Keratinocyte (primary cell): ENCODE measurements at regions not wholly inside any gene's neighbourhood (a gene's known extent, or its start where the extent isn't known, plus 50 kb on each side); places are given as distances from the start of the nearest gene placed in this dataset.

ENCODE experiments used
- DNase-seq: peaks from one replicate; pipeline ENCODE4 v3.0.0-alpha.2; 2011; ENCODE audit warnings: low read depth, missing footprints, low spot score
- FAIRE-seq: peaks from 2 replicates; lab custom pipeline; 2011; peaks lifted over from hg19 to GRCh38; lab: Jason Lieb, UNC
- H2AFZ ChIP-seq: 2 replicates; pipeline ENCODE4 v1.6.0; 2012; ENCODE audit warnings: low read length, control low read depth, inconsistent platforms; ENCODE audit not compliant: control insufficient read depth
- H3K27ac ChIP-seq: 2 replicates; pipeline ENCODE4 v1.5.1; 2011; ENCODE audit warnings: low read length; ENCODE audit not compliant: control insufficient read depth, insufficient read depth
- H3K27me3 ChIP-seq: 3 replicates; pipeline ENCODE4 v1.6.0; 2011; ENCODE audit warnings: low read length; ENCODE audit not compliant: control insufficient read depth, insufficient read depth; ENCODE audit errors: extremely low read depth
- H3K36me3 ChIP-seq, 2 experiments: 2 replicates in 1 of 2; 3 replicates in 1 of 2; pipeline ENCODE4 v1.5.1; 2011; ENCODE audit warnings: low read length in 2 of 2, mild to moderate bottlenecking in 1 of 2; ENCODE audit not compliant: control insufficient read depth in 2 of 2, insufficient read depth in 2 of 2; ENCODE audit errors: extremely low read depth in 1 of 2
- H3K4me1 ChIP-seq: 3 replicates; pipeline ENCODE4 v1.5.1; 2011; ENCODE audit warnings: low read length; ENCODE audit not compliant: control insufficient read depth, insufficient read depth; ENCODE audit errors: extremely low read depth
- H3K4me2 ChIP-seq: 3 replicates; pipeline ENCODE4 v1.6.0; 2011; ENCODE audit warnings: low read depth, low read length; ENCODE audit not compliant: control insufficient read depth, insufficient read depth; ENCODE audit errors: extremely low read depth
- H3K4me3 ChIP-seq, 3 experiments: fragments of 200-600 bp in 1 of 3; sonication (generic) in 1 of 3; 2 replicates in 2 of 3; 3 replicates in 1 of 3; pipeline ENCODE4 v1.5.1; 2011 to 2016; ENCODE audit warnings: low read length in 3 of 3, mild to moderate bottlenecking in 3 of 3, control low read depth in 2 of 3, inconsistent platforms in 1 of 3, low read depth in 1 of 3, mixed read lengths in 1 of 3, mixed run types in 1 of 3, moderate library complexity in 1 of 3; ENCODE audit not compliant: control insufficient read depth in 2 of 3, insufficient read depth in 2 of 3; ENCODE audit errors: extremely low read depth in 1 of 3
- H3K79me2 ChIP-seq: 2 replicates; pipeline ENCODE4 v1.6.0; 2012; ENCODE audit warnings: low read length; ENCODE audit not compliant: control insufficient read depth, insufficient read depth
- H3K9ac ChIP-seq: 3 replicates; pipeline ENCODE4 v1.6.0; 2011; ENCODE audit warnings: low read length; ENCODE audit not compliant: control insufficient read depth, insufficient read depth; ENCODE audit errors: extremely low read depth
- H3K9me1 ChIP-seq: 3 replicates; pipeline ENCODE4 v1.6.0; 2011; ENCODE audit warnings: low read length; ENCODE audit not compliant: control insufficient read depth, insufficient read depth; ENCODE audit errors: extremely low read depth
- H3K9me3 ChIP-seq: 2 replicates; pipeline ENCODE4 v1.5.1; 2012; ENCODE audit warnings: low read depth, low read length; ENCODE audit not compliant: control insufficient read depth
- H4K20me1 ChIP-seq: 3 replicates; pipeline ENCODE4 v1.6.0; 2011; ENCODE audit warnings: low read length; ENCODE audit not compliant: control insufficient read depth, insufficient read depth; ENCODE audit errors: extremely low read depth
- CTCF ChIP-seq, 3 experiments: IDR thresholded peaks in 1 of 3; conservative IDR thresholded peaks in 1 of 3; optimal IDR thresholded peaks in 1 of 3; 2 replicates in 2 of 3; 3 replicates in 1 of 3; pipeline versions ENCODE3 to v1.5.1; 2011; ENCODE audit warnings: low read length in 3 of 3, mild to moderate bottlenecking in 3 of 3, moderate library complexity in 2 of 3, control low read depth in 1 of 3, inconsistent platforms in 1 of 3; ENCODE audit not compliant: insufficient read depth in 2 of 3; ENCODE audit errors: extremely low read depth in 1 of 3
- EZH2 ChIP-seq: IDR thresholded peaks from one replicate; pipeline ENCODE4 v1.6.1; 2012; ENCODE audit warnings: inconsistent platforms, mild to moderate bottlenecking, low read length, moderate library complexity
- dilution Hi-C: fragments of 300-500 bp; cut with MboI; formaldehyde crosslinking; loops from one replicate; pipeline ENCODE4 v1.7.0; 2020; ENCODE audit warnings: low sequenced_read_pairs; ENCODE audit not compliant: extremely low pct_ligation_motif_present

- TF ChIP-seq EZH2 (no peak), CTCF (optimal IDR thresholded peaks at IDR 0.05 in 1 of 3, IDR thresholded peaks at IDR 0.05 in 1 of 3, conservative IDR thresholded peaks at IDR 0.05 in 1 of 3; ENCODE audit: extremely low read depth in 1 of 3, insufficient read depth in 2 of 3, low read length in 3 of 3) (no peak)
- H3K27me3 ChIP-seq, result no peaks in the 10 kb centered on the region
- no peak for DNase-seq
Measured at GRCh38 chr15:98277602-98278001, 317.1 kb downstream of the ARRDC4 start.

DNA sequence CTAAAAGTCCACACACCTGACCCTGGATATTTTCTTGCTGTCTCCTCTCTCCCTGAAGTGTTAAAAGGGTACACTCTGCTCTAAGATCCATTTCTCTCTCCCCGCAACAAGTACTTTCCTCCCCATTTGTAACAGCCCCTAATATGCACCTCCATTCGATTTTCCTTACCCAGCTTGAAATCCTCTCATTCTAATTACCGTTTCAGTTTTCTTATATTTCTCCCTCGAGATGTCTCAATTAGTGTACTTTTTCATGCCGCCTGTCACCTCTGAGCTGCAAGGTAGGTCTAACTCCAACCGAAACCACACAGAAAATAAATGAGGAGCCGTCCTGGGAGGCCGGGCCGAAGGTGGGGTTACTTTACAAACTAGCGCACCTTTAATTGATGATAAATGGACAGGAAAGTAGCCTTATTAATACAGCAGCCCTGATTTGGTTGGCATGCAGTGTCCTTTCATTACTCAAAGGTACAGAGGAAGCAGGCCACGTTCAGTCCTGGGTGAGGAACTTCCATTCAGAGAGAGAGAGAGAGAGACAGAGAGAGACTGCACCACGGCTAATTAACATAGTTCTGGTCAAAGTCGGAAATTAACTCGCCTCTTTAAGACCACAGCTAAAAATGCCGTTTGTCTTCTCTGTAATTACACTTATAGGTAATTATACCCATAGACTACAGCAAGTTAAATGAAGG is 319.9 kb downstream of the ARRDC4 start:
- no peak for DNase-seq
- Histone ChIP-seq H3K27me3 (no peaks in the 10 kb centered on the region), H2AFZ (no peak overlapping the region), H3K9me3 (no peaks in the 10 kb centered on the region), H3K4me2 (no peak overlapping the region), H4K20me1 (no peaks in the 10 kb centered on the region), H3K4me3 (no peak overlapping the region), H3K9me1 (no peaks in the 10 kb centered on the region), H3K36me3 (no peaks in the 10 kb centered on the region), H3K4me1 (no peaks in the 10 kb centered on the region), H3K9ac (no peak overlapping the region), H3K27ac (no peak overlapping the region), H3K79me2 (no peaks in the 10 kb centered on the region)
- TF ChIP-seq CTCF (optimal IDR thresholded peaks at IDR 0.05 in 1 of 3, IDR thresholded peaks at IDR 0.05 in 1 of 3, conservative IDR thresholded peaks at IDR 0.05 in 1 of 3; ENCODE audit: extremely low read depth in 1 of 3, insufficient read depth in 2 of 3, low read length in 3 of 3) (no peak), EZH2 (no peak)
- dilution Hi-C loops, result no loop called here
- no peak for FAIRE-seq

More at GRCh38 chr15:98277602-98278001, 317.1 kb downstream of the ARRDC4 start:
- H3K9me1 ChIP-seq, result no peaks in the 10 kb centered on the region
- no peaks in the 10 kb centered on the region for H3K4me1 ChIP-seq
- H3K4me2 ChIP-seq, result no peak overlapping the region
- no peak for FAIRE-seq
- H3K27ac ChIP-seq, result no peak overlapping the region
- no peaks in the 10 kb centered on the region for H3K79me2 ChIP-seq
- no peaks in the 10 kb centered on the region for H3K9me3 ChIP-seq
- H3K36me3 ChIP-seq, result no peaks in the 10 kb centered on the region
- H2AFZ ChIP-seq, result no peak overlapping the region
- dilution Hi-C loops, result no loop called here
- H4K20me1 ChIP-seq, result no peaks in the 10 kb centered on the region
- no peak overlapping the region for H3K4me3 ChIP-seq
- H3K9ac ChIP-seq, result no peak overlapping the region
